Transverse colon (tissue), 4 donors: ENCODE measurements at regions not wholly inside any gene's neighbourhood (a gene's known extent, or its start where the extent isn't known, plus 50 kb on each side); places are given as distances from the start of the nearest gene placed in this dataset.
"Not testable (repeated sequence)": the region's sequence is repeated elsewhere in the genome, so short reads cannot be mapped to it uniquely, and the experiment has no call there.

Source experiments
- DNase-seq: peaks from one replicate; pipeline ENCODE4 v3.0.0-alpha.2; 2019
- H3K27ac ChIP-seq, 4 donors: fragments of 200-600 bp; sonication (generic); 2 replicates each; pipeline ENCODE4 v1.5.1; 2016 to 2018; ENCODE audit warnings: inconsistent platforms in 4 of 4
- H3K27me3 ChIP-seq: fragments of 200-600 bp; sonication (generic); 2 replicates; pipeline ENCODE4 v1.5.1; 2017; ENCODE audit warnings: inconsistent platforms
- H3K36me3 ChIP-seq, 4 donors: fragments of 200-600 bp; sonication (generic); 2 replicates each; pipeline ENCODE4 v1.5.1; 2017 to 2019; ENCODE audit warnings: inconsistent platforms in 4 of 4
- H3K4me1 ChIP-seq, 4 donors: fragments of 200-600 bp; sonication (generic); 2 replicates each; pipeline ENCODE4 v1.5.1; 2017 to 2020; ENCODE audit warnings: inconsistent platforms in 4 of 4
- H3K4me3 ChIP-seq, 4 donors: fragments of 200-600 bp; sonication (generic); 1 replicate in 1 of 4; 2 replicates in 3 of 4; pipeline versions ENCODE4 v1.5.1 to v1.6.1; 2017 to 2019; ENCODE audit warnings: inconsistent platforms in 4 of 4
- H3K9me3 ChIP-seq, 2 donors: fragments of 200-600 bp; sonication (generic); 2 replicates each; pipeline ENCODE4 v1.5.1; 2017 to 2019; ENCODE audit warnings: inconsistent platforms in 2 of 2
- EP300 ChIP-seq: sonication (generic); formaldehyde crosslinking; IDR thresholded peaks from one replicate; pipeline ENCODE4 v1.6.1; 2017; ENCODE audit warnings: antibody characterized with exemption, low read depth
- POLR2A ChIP-seq: fragments of 450-650 bp; IDR thresholded peaks from one replicate; pipeline ENCODE4 v1.6.1; 2016; ENCODE audit warnings: antibody characterized with exemption, mild to moderate bottlenecking, moderate library complexity
- POLR2AphosphoS5 ChIP-seq, 3 donors: sonication (generic); formaldehyde crosslinking; IDR thresholded peaks; one replicate each; pipeline ENCODE4 v1.6.1; 2016; ENCODE audit warnings: antibody characterized with exemption in 3 of 3
- WGBS, 2 donors: methylation state at CpG; one replicate each; pipeline ENCODE4 v1.1.5; 2018; ENCODE audit warnings: low coverage in 1 of 2; 5-methylcytosine and 5-hydroxymethylcytosine counted together
- in situ Hi-C, 4 donors: fragments of 200-750 bp; cut with MboI; loops; one replicate each; pipeline versions ENCODE4 v1.15.0 to v1.15.1; 2017; ENCODE audit warnings: low sequenced_read_pairs in 3 of 4, low pct_ligation_motif_present in 1 of 4, low pct_unique_long_range_greater_than_20kb in 1 of 4
- intact Hi-C: fragments of 100-400 bp; cut with DNase I; formaldehyde crosslinking; loops from one replicate; pipeline ENCODE4 v1.15.1; 2023; ENCODE audit warnings: low total_unique reads
- TF ChIP-seq, protein P1 (sequence below), 5 experiments: fragments of 200-600 bp in 3 of 5; fragments of 450-650 bp in 2 of 5; sonication (generic) in 3 of 5; IDR thresholded peaks; 1 replicate in 2 of 5; 2 replicates in 3 of 5; pipeline ENCODE4 v1.5.1; 2016 to 2017; ENCODE audit warnings: antibody characterized with exemption in 5 of 5, inconsistent platforms in 3 of 5, mild to moderate bottlenecking in 2 of 5, moderate library complexity in 1 of 5

DNA sequence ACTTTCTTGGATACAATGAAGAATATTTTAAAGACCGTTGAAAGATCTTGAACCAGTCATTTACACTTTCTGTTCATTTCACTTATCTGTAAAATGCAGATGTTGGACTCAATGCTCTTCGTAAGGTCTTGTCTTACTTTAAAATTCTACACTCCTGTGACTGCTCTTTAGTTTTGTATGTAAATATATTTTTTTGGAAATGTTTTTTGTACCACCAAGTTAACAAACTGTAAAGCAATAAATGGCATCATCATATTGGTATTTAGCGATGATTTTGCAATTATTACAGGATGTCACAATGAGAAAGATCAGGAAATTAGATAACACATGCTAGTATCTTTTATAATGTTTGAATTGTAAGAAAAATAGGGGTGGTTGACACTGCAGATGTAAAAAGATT lies 80.8 kb upstream of the GNAQ start:
- Histone ChIP-seq H3K27ac (no peak overlapping the region), H3K36me3 (no peaks in the 10 kb centered on the region), H3K4me3 (no peak overlapping the region), H3K9me3 (no peaks in the 10 kb centered on the region), H3K4me1 (no peaks in the 10 kb centered on the region), H3K27me3 (no peaks in the 10 kb centered on the region)
- no peak for DNase-seq
- TF ChIP-seq EP300 (no peak), POLR2AphosphoS5 (IDR thresholded peaks at IDR 0.05) (no peak), POLR2A (no peak)
- TF ChIP-seq, protein P1, sequence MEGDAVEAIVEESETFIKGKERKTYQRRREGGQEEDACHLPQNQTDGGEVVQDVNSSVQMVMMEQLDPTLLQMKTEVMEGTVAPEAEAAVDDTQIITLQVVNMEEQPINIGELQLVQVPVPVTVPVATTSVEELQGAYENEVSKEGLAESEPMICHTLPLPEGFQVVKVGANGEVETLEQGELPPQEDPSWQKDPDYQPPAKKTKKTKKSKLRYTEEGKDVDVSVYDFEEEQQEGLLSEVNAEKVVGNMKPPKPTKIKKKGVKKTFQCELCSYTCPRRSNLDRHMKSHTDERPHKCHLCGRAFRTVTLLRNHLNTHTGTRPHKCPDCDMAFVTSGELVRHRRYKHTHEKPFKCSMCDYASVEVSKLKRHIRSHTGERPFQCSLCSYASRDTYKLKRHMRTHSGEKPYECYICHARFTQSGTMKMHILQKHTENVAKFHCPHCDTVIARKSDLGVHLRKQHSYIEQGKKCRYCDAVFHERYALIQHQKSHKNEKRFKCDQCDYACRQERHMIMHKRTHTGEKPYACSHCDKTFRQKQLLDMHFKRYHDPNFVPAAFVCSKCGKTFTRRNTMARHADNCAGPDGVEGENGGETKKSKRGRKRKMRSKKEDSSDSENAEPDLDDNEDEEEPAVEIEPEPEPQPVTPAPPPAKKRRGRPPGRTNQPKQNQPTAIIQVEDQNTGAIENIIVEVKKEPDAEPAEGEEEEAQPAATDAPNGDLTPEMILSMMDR (IDR thresholded peaks at IDR 0.05): no peak
- 88 to 89% methylated on average over 3 of the region's 3 CpGs for WGBS, 2 donors
- intact Hi-C loops: no loop called here
- in situ Hi-C loops: no loop called here

DNA sequence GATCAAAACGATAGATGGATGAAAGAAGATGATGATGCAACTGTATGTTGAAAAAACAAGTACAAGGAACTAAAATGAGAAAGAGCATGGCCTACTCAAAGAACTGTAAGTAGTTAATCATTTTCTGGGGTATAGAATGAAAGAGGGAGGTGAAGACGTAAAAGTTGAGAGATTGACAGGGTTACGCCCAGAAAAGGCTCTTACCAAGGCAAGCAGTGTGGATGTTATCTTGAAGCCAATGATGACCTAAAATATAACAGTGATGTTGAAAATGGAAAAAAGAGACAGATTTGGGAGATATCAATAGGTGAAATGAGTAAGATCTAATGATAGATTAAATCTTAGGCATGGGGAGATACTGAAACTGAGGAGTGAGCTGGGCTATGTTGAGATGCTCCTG lies 80.4 kb upstream of the GNAQ start:
- Histone ChIP-seq H3K36me3 (no peaks in the 10 kb centered on the region), H3K9me3 (no peaks in the 10 kb centered on the region), H3K27me3 (no peaks in the 10 kb centered on the region), H3K4me3 (no peak overlapping the region), H3K27ac (no peak overlapping the region), H3K4me1 (no peaks in the 10 kb centered on the region)
- intact Hi-C loops: no loop called here
- in situ Hi-C loops: no loop called here
- 88 to 96% methylated on average over 3 of the region's 3 CpGs for WGBS, 2 donors
- no peak for DNase-seq
- no peak for TF ChIP-seq EP300
- no peak for TF ChIP-seq POLR2A
- TF ChIP-seq POLR2AphosphoS5 (IDR thresholded peaks at IDR 0.05): no peak
- TF ChIP-seq, protein P1 (IDR thresholded peaks at IDR 0.05): no peak

DNA sequence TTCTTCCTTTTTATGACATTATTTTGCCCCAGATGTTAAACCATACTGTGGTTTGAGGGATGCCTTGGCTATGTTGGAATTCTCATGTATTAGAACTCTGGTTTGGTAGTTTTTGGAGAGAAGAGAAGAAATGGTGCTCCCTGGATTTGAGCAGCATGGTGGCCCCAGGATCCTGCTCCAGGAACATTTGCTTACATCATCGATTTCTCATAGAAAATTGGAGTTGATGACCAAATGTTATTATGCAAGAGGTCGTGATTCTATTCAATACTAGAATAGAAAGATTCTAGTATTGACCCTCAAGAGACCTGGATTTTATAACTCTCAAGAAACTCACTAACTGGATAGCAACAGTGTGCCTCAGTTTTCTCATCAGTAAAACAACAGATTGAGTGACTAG lies 77.5 kb upstream of the GNAQ start:
- in situ Hi-C loops: no loop called here
- no peak overlapping the region for H3K27ac ChIP-seq
- 86 to 91% methylated on average over 2 of the region's 2 CpGs for WGBS, 2 donors
- H3K27me3 ChIP-seq: no peaks in the 10 kb centered on the region
- no peak overlapping the region for H3K4me3 ChIP-seq
- H3K9me3 ChIP-seq: no peaks in the 10 kb centered on the region
- no peak for TF ChIP-seq EP300
- no peak for TF ChIP-seq POLR2A
- TF ChIP-seq, protein P1 (IDR thresholded peaks at IDR 0.05): no peak
- TF ChIP-seq POLR2AphosphoS5 (IDR thresholded peaks at IDR 0.05): no peak
- H3K4me1 ChIP-seq: no peaks in the 10 kb centered on the region
- DNase-seq: no peak
- H3K36me3 ChIP-seq: no peaks in the 10 kb centered on the region
- intact Hi-C loops: no loop called here

DNA sequence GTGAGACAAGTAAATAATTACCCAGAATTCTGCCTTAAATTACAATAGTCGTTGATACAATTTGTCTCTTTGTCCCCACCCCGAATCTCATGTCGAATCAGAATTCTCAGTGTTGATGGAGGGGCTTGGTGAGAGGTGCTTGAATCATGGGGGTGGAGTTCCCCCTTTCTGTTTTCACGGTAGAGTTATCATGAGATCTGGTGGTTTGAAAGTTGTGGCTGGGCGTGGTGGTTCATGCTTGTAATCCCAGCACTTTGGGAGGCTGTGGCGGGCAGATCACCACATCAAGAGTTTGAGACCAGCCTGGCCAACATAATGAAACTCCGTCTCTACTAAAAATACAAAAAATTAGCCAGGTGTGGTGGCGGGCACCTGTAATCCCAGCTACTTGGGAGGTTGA lies 75.0 kb upstream of the GNAQ start:
- 84 to 100% methylated on average over 3 to 8 of the region's 8 CpGs for WGBS, 2 donors
- H3K27ac ChIP-seq, H3K36me3 ChIP-seq, H3K4me1 ChIP-seq, in situ Hi-C loops, intact Hi-C loops, H3K9me3 ChIP-seq, H3K27me3 ChIP-seq, H3K4me3 ChIP-seq, DNase-seq: not testable (repeated sequence)

DNA sequence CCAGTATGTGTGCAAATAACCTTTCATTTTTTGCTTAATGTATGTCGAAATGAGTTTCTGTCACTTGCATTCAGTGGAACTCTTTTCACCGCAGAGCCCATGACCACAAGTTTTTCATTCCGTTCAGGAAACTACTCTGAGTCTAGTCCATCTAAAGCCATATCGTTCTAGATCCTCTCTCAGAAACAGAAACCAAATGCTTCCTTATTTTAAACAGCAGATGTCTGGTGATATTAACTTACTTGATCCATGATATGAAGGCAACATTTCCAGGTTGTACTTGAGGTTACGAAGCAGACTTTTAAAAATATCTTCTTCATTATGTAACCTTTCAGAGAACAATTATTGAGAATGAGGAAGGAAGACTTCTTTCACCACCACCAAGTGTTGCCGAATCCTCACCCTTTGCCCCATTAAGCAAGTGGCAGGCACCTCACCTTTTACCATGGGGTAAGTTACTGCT lies 72.4 kb upstream of the GNAQ start:
- TF ChIP-seq EP300: no peak
- no peak overlapping the region for H3K27ac ChIP-seq
- no peaks in the 10 kb centered on the region for H3K36me3 ChIP-seq
- intact Hi-C loops (no loop called here), in situ Hi-C loops (no loop called here)
- no peak overlapping the region for H3K4me3 ChIP-seq
- no peaks in the 10 kb centered on the region for H3K4me1 ChIP-seq
- 65 to 76% methylated on average over 6 of the region's 6 CpGs for WGBS, 2 donors
- no peak for DNase-seq
- no peaks in the 10 kb centered on the region for H3K9me3 ChIP-seq
- H3K27me3 ChIP-seq: no peaks in the 10 kb centered on the region
